GM23338 (cell line): ENCODE measurements at regions not wholly inside any gene's neighbourhood (a gene's known extent, or its start where the extent isn't known, plus 50 kb on each side); places are given as distances from the start of the nearest gene placed in this dataset.

Experiments
- ATAC-seq: fragments of 200-7000 bp; cut with Tn5 transposase; 3 replicates; pipeline ENCODE4 v1.9.1; 2020
- DNase-seq: peaks from one replicate; pipeline ENCODE4 v3.0.0-alpha.2; 2015; ENCODE audit warnings: low spot score
- H2AFZ ChIP-seq: fragments of 200-600 bp; sonication (generic); 2 replicates; pipeline ENCODE4 v1.8.0; 2016; ENCODE audit warnings: antibody characterized with exemption, mild to moderate bottlenecking, moderate library complexity
- H3F3A ChIP-seq: fragments of 200-600 bp; sonication (generic); replicated peaks from 2 replicates; pipeline ENCODE4 v1.8.0; 2017; ENCODE audit warnings: antibody characterized with exemption, mixed run types, low read depth
- H3K27ac ChIP-seq: fragments of 200-600 bp; sonication (generic); 2 replicates; pipeline ENCODE4 v1.6.1; 2016; ENCODE audit warnings: low read depth
- H3K27me3 ChIP-seq: fragments of 200-600 bp; sonication (generic); 2 replicates; pipeline ENCODE4 v1.8.0; 2016; ENCODE audit warnings: mild to moderate bottlenecking, mixed run types, moderate library complexity; ENCODE audit not compliant: insufficient read depth
- H3K36me3 ChIP-seq: fragments of 200-600 bp; sonication (generic); 2 replicates; pipeline ENCODE4 v1.8.0; 2016; ENCODE audit warnings: mild to moderate bottlenecking; ENCODE audit not compliant: insufficient read depth
- H3K4me1 ChIP-seq: fragments of 200-600 bp; sonication (generic); 2 replicates; pipeline ENCODE4 v1.8.0; 2016; ENCODE audit warnings: mild to moderate bottlenecking, moderate library complexity; ENCODE audit not compliant: insufficient read depth
- H3K4me2 ChIP-seq: fragments of 200-600 bp; sonication (generic); 2 replicates; pipeline ENCODE4 v1.7.1; 2017; ENCODE audit warnings: mixed run types
- H3K4me3 ChIP-seq: fragments of 200-600 bp; sonication (generic); 2 replicates; pipeline ENCODE4 v1.6.1; 2016; ENCODE audit warnings: mixed run types
- H3K79me2 ChIP-seq: fragments of 200-600 bp; sonication (generic); replicated peaks from 2 replicates; pipeline ENCODE4 v1.8.0; 2017; ENCODE audit warnings: mild to moderate bottlenecking; ENCODE audit not compliant: insufficient read depth
- H3K9me2 ChIP-seq: fragments of 200-600 bp; sonication (generic); 2 replicates; pipeline ENCODE4 v1.8.0; 2017; ENCODE audit not compliant: insufficient read depth
- H4K20me1 ChIP-seq: fragments of 200-600 bp; sonication (generic); replicated peaks from 2 replicates; pipeline ENCODE4 v1.8.0; 2017; ENCODE audit warnings: mild to moderate bottlenecking; ENCODE audit not compliant: insufficient read depth
- H3K27ac Mint-ChIP-seq: 2 replicates; pipeline ENCODE4 v1.8.0; 2020; ENCODE audit warnings: inconsistent platforms, mild to moderate bottlenecking, moderate library complexity, mixed read lengths
- H3K27me3 Mint-ChIP-seq: 3 replicates; pipeline ENCODE4 v1.8.0; 2022; ENCODE audit warnings: low read depth, mild to moderate bottlenecking, moderate library complexity, mixed read lengths, inconsistent platforms; ENCODE audit not compliant: insufficient read depth, poor library complexity
- H3K36me3 Mint-ChIP-seq: 3 replicates; pipeline ENCODE4 v1.8.0; 2021; ENCODE audit warnings: low read depth, mild to moderate bottlenecking, inconsistent platforms, moderate library complexity, mixed read lengths
- H3K4me1 Mint-ChIP-seq: 3 replicates; pipeline ENCODE4 v1.8.0; 2020; ENCODE audit warnings: mild to moderate bottlenecking, inconsistent platforms, mixed read lengths
- H3K4me3 Mint-ChIP-seq: 3 replicates; pipeline ENCODE4 v1.8.0; 2021; ENCODE audit warnings: moderate library complexity, mild to moderate bottlenecking, inconsistent platforms, mixed read lengths
- H3K9me3 Mint-ChIP-seq: 3 replicates; pipeline ENCODE4 v1.8.0; 2020; ENCODE audit warnings: moderate library complexity, mild to moderate bottlenecking, inconsistent platforms, mixed read lengths
- CREB1 ChIP-seq: fragments of 250-450 bp; sonication (Bioruptor Pico); IDR thresholded peaks from 2 replicates; pipeline ENCODE4 v1.5.0; 2020; ENCODE audit warnings: low read depth, mild to moderate bottlenecking, moderate library complexity
- EZH2 ChIP-seq: fragments of 200-600 bp; sonication (generic); IDR thresholded peaks from one replicate; pipeline ENCODE4 v1.8.0; 2017; ENCODE audit warnings: antibody characterized with exemption, mild to moderate bottlenecking, low read depth; ENCODE audit not compliant: unreplicated experiment
- EZH2phosphoT487 ChIP-seq: fragments of 200-600 bp; sonication (generic); IDR thresholded peaks from one replicate; pipeline ENCODE4 v1.8.1; 2018; ENCODE audit warnings: antibody characterized with exemption; ENCODE audit not compliant: unreplicated experiment
- NANOG ChIP-seq: IDR thresholded peaks from 2 replicates; pipeline ENCODE4 v1.6.1; 2016; ENCODE audit warnings: antibody characterized with exemption, borderline replicate concordance
- POLR2AphosphoS5 ChIP-seq: IDR thresholded peaks from 2 replicates; pipeline ENCODE4 v1.6.1; 2016; ENCODE audit warnings: antibody characterized with exemption, low read depth
- STAT1 ChIP-seq: IDR thresholded peaks from one replicate; pipeline ENCODE4 v1.6.1; 2016; ENCODE audit warnings: antibody characterized with exemption; ENCODE audit not compliant: unreplicated experiment
- ZNF331 ChIP-seq: fragments of 250-450 bp; sonication (Bioruptor Pico); IDR thresholded peaks from 2 replicates; pipeline ENCODE4 v1.5.0; 2020; ENCODE audit warnings: low read depth, mild to moderate bottlenecking, moderate library complexity
- TF ChIP-seq, protein P1 (sequence below): fragments of 250-450 bp; sonication (Bioruptor Pico); IDR thresholded peaks from 2 replicates; pipeline ENCODE4 v1.5.0; 2020; ENCODE audit warnings: mild to moderate bottlenecking, moderate library complexity
- TF ChIP-seq, protein P2 (sequence below): IDR thresholded peaks from one replicate; pipeline ENCODE4 v1.6.1; 2018; ENCODE audit warnings: antibody characterized with exemption; ENCODE audit not compliant: unreplicated experiment
- TF ChIP-seq, protein P3 (sequence below), 2 experiments: fragments of 200-600 bp in 1 of 2; sonication (generic) in 1 of 2; conservative IDR thresholded peaks; 2 replicates each; pipeline versions ENCODE4 v1.5.1 to v1.6.1; 2016 to 2017; ENCODE audit warnings: antibody characterized with exemption in 2 of 2, low read depth in 2 of 2, mild to moderate bottlenecking in 2 of 2, moderate library complexity in 1 of 2

DNA sequence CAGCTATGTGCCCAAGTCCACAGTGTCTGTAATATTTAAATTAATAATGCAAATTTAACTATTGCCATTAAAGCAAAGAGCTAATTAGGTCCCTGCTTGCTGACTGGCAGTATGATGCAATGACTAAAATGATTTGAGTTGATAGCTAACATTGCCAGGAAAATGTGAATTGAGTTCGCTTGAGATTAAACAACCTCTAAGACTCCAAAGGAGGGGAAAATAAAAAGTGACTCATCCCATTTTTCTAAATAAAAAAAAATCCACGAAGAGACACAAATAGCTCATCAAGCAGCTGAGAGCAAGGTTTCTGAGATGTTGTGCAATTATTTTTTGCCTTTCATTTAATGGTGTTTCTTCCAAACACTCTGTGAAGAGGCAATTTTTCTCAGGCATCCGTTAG lies 413.0 kb downstream of the MTX2 start:
- H3K27ac Mint-ChIP-seq, result peak overlapping the region; percentile 25; the same call in 1 of the 2 replicates
- Histone ChIP-seq H3K36me3 (no peaks in the 10 kb centered on the region), H3K79me2 (no peaks in the 10 kb centered on the region), H3K9me2 (no peaks in the 10 kb centered on the region), H4K20me1 (no peaks in the 10 kb centered on the region), H3K4me1 (peaks cover 29% of the 10 kb centered on the region), H3F3A (no peaks in the 10 kb centered on the region), H3K4me3 (no peak overlapping the region), H3K27me3 (no peaks in the 10 kb centered on the region), H3K4me2 (no peak overlapping the region), H2AFZ (peak overlapping the region; percentile 96), H3K27ac (no peak overlapping the region)
- no peaks in the 10 kb centered on the region for H3K36me3 Mint-ChIP-seq
- H3K4me3 Mint-ChIP-seq, result no peak overlapping the region
- TF ChIP-seq POLR2AphosphoS5 (no peak), EZH2 (no peak), NANOG (no peak), STAT1 (no peak), CREB1 (CRISPR knock-in tag) (no peak), EZH2phosphoT487 (no peak), ZNF331 (CRISPR knock-in tag) (no peak)
- TF ChIP-seq, protein P1, sequence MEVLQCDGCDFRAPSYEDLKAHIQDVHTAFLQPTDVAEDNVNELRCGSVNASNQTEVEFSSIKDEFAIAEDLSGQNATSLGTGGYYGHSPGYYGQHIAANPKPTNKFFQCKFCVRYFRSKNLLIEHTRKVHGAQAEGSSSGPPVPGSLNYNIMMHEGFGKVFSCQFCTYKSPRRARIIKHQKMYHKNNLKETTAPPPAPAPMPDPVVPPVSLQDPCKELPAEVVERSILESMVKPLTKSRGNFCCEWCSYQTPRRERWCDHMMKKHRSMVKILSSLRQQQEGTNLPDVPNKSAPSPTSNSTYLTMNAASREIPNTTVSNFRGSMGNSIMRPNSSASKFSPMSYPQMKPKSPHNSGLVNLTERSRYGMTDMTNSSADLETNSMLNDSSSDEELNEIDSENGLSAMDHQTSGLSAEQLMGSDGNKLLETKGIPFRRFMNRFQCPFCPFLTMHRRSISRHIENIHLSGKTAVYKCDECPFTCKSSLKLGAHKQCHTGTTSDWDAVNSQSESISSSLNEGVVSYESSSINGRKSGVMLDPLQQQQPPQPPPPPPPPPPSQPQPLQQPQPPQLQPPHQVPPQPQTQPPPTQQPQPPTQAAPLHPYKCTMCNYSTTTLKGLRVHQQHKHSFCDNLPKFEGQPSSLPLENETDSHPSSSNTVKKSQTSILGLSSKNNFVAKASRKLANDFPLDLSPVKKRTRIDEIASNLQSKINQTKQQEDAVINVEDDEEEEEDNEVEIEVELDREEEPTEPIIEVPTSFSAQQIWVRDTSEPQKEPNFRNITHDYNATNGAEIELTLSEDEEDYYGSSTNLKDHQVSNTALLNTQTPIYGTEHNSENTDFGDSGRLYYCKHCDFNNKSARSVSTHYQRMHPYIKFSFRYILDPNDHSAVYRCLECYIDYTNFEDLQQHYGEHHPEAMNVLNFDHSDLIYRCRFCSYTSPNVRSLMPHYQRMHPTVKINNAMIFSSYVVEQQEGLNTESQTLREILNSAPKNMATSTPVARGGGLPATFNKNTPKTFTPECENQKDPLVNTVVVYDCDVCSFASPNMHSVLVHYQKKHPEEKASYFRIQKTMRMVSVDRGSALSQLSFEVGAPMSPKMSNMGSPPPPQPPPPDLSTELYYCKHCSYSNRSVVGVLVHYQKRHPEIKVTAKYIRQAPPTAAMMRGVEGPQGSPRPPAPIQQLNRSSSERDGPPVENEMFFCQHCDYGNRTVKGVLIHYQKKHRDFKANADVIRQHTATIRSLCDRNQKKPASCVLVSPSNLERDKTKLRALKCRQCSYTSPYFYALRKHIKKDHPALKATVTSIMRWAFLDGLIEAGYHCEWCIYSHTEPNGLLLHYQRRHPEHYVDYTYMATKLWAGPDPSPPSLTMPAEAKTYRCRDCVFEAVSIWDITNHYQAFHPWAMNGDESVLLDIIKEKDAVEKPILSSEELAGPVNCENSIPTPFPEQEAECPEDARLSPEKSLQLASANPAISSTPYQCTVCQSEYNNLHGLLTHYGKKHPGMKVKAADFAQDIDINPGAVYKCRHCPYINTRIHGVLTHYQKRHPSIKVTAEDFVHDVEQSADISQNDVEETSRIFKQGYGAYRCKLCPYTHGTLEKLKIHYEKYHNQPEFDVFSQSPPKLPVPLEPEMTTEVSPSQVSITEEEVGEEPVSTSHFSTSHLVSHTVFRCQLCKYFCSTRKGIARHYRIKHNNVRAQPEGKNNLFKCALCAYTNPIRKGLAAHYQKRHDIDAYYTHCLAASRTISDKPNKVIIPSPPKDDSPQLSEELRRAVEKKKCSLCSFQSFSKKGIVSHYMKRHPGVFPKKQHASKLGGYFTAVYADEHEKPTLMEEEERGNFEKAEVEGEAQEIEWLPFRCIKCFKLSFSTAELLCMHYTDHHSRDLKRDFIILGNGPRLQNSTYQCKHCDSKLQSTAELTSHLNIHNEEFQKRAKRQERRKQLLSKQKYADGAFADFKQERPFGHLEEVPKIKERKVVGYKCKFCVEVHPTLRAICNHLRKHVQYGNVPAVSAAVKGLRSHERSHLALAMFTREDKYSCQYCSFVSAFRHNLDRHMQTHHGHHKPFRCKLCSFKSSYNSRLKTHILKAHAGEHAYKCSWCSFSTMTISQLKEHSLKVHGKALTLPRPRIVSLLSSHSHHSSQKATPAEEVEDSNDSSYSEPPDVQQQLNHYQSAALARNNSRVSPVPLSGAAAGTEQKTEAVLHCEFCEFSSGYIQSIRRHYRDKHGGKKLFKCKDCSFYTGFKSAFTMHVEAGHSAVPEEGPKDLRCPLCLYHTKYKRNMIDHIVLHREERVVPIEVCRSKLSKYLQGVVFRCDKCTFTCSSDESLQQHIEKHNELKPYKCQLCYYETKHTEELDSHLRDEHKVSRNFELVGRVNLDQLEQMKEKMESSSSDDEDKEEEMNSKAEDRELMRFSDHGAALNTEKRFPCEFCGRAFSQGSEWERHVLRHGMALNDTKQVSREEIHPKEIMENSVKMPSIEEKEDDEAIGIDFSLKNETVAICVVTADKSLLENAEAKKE (CRISPR knock-in tag), result no peak
- TF ChIP-seq, protein P2, sequence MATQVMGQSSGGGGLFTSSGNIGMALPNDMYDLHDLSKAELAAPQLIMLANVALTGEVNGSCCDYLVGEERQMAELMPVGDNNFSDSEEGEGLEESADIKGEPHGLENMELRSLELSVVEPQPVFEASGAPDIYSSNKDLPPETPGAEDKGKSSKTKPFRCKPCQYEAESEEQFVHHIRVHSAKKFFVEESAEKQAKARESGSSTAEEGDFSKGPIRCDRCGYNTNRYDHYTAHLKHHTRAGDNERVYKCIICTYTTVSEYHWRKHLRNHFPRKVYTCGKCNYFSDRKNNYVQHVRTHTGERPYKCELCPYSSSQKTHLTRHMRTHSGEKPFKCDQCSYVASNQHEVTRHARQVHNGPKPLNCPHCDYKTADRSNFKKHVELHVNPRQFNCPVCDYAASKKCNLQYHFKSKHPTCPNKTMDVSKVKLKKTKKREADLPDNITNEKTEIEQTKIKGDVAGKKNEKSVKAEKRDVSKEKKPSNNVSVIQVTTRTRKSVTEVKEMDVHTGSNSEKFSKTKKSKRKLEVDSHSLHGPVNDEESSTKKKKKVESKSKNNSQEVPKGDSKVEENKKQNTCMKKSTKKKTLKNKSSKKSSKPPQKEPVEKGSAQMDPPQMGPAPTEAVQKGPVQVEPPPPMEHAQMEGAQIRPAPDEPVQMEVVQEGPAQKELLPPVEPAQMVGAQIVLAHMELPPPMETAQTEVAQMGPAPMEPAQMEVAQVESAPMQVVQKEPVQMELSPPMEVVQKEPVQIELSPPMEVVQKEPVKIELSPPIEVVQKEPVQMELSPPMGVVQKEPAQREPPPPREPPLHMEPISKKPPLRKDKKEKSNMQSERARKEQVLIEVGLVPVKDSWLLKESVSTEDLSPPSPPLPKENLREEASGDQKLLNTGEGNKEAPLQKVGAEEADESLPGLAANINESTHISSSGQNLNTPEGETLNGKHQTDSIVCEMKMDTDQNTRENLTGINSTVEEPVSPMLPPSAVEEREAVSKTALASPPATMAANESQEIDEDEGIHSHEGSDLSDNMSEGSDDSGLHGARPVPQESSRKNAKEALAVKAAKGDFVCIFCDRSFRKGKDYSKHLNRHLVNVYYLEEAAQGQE, result no peak
- TF ChIP-seq, protein P3, sequence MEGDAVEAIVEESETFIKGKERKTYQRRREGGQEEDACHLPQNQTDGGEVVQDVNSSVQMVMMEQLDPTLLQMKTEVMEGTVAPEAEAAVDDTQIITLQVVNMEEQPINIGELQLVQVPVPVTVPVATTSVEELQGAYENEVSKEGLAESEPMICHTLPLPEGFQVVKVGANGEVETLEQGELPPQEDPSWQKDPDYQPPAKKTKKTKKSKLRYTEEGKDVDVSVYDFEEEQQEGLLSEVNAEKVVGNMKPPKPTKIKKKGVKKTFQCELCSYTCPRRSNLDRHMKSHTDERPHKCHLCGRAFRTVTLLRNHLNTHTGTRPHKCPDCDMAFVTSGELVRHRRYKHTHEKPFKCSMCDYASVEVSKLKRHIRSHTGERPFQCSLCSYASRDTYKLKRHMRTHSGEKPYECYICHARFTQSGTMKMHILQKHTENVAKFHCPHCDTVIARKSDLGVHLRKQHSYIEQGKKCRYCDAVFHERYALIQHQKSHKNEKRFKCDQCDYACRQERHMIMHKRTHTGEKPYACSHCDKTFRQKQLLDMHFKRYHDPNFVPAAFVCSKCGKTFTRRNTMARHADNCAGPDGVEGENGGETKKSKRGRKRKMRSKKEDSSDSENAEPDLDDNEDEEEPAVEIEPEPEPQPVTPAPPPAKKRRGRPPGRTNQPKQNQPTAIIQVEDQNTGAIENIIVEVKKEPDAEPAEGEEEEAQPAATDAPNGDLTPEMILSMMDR (conservative IDR thresholded peaks at IDR 0.05; ENCODE audit: low read depth in 2 of 2), result no peak
- no peak for ATAC-seq
- peaks cover 40% of the 10 kb centered on the region for H3K4me1 Mint-ChIP-seq
- H3K9me3 Mint-ChIP-seq, result no peaks in the 10 kb centered on the region
- no peak for DNase-seq
- no peaks in the 10 kb centered on the region for H3K27me3 Mint-ChIP-seq
